ENCODE measurements at regions not wholly inside any gene's neighbourhood (a gene's known extent, or its start where the extent isn't known, plus 50 kb on each side); places are given as distances from the start of the nearest gene placed in this dataset.

- no peak for TF ChIP-seq CTCF (IDR thresholded peaks at IDR 0.05)
- no peak for TF ChIP-seq POLR2A (IDR thresholded peaks at IDR 0.05)
These were observed 53.6 kb upstream of the FUNDC1 start for GRCh38 chrX:44596277-44596676.
